Hypothalamus (tissue), 51 donors: ENCODE measurements at regions not wholly inside any gene's neighbourhood (a gene's known extent, or its start where the extent isn't known, plus 50 kb on each side); places are given as distances from the start of the nearest gene placed in this dataset.
"Not testable (repeated sequence)": the region's sequence is repeated elsewhere in the genome, so short reads cannot be mapped to it uniquely, and the experiment has no call there.

Experiments
- DNase-seq, 51 donors: peaks; one replicate each; lab custom pipeline; 2025; lab: John Stamatoyannopoulos, UW

GRCh38 chr7:6937746-6938145, 111.7 kb upstream of the CCZ1B start:
- not testable (repeated sequence) for DNase-seq

GRCh38 chr7:6938284-6938683, 112.2 kb upstream of the CCZ1B start:
- DNase-seq: peak in 8 of 51 donors; percentile 2 to 21 (median 8)

- not testable (repeated sequence) for DNase-seq
Measured at GRCh38 chr7:6939126-6939525, 113.1 kb upstream of the CCZ1B start.

GRCh38 chr7:6939896-6940295, 113.8 kb upstream of the CCZ1B start:
- DNase-seq: not testable (repeated sequence)

- not testable (repeated sequence) for DNase-seq
Measured at GRCh38 chr7:6946873-6947272, 120.8 kb upstream of the CCZ1B start.

- not testable (repeated sequence) for DNase-seq
Measured at GRCh38 chr7:6950231-6950630, 124.2 kb upstream of the CCZ1B start.

GRCh38 chr7:6951553-6951952, 125.5 kb upstream of the CCZ1B start:
- DNase-seq: not testable (repeated sequence)

- DNase-seq: not testable (repeated sequence)
Measured at GRCh38 chr7:6953138-6953797, 127.2 kb upstream of the CCZ1B start.

- DNase-seq: not testable (repeated sequence)
Measured at GRCh38 chr7:6953798-6954181, 127.7 kb upstream of the CCZ1B start.

- not testable (repeated sequence) for DNase-seq
Measured at GRCh38 chr7:6955385-6955784, 129.3 kb upstream of the CCZ1B start.

GRCh38 chr7:6955990-6956566, 130.0 kb upstream of the CCZ1B start:
- not testable (repeated sequence) for DNase-seq

GRCh38 chr7:6958371-6958770, 132.3 kb upstream of the CCZ1B start:
- not testable (repeated sequence) for DNase-seq

- not testable (repeated sequence) for DNase-seq
Measured at GRCh38 chr7:6959942-6960341, 133.9 kb upstream of the CCZ1B start.

- not testable (repeated sequence) for DNase-seq
Measured at GRCh38 chr7:6962871-6963270, 136.8 kb upstream of the CCZ1B start.

- DNase-seq: peak in 19 of 51 donors; percentile 0 to 48 (median 6)
Measured at GRCh38 chr7:6965051-6965450, 139.0 kb upstream of the CCZ1B start.

GRCh38 chr7:6970180-6970579, 144.1 kb upstream of the CCZ1B start:
- not testable (repeated sequence) for DNase-seq

GRCh38 chr7:6974876-6975275, 148.8 kb upstream of the CCZ1B start:
- DNase-seq: not testable (repeated sequence)

- DNase-seq: not testable (repeated sequence)
Measured at GRCh38 chr7:6975346-6975745, 149.3 kb upstream of the CCZ1B start.

GRCh38 chr7:6977368-6977767, 151.3 kb upstream of the CCZ1B start:
- DNase-seq: not testable (repeated sequence)

- not testable (repeated sequence) for DNase-seq
Measured at GRCh38 chr7:6978326-6978725, 152.3 kb upstream of the CCZ1B start.

- not testable (repeated sequence) for DNase-seq
Measured at GRCh38 chr7:6979456-6979855, 153.4 kb upstream of the CCZ1B start.

- not testable (repeated sequence) for DNase-seq
Measured at GRCh38 chr7:6982375-6982774, 156.3 kb upstream of the CCZ1B start.
